SU-DHL-6 (cell line): ENCODE measurements at regions not wholly inside any gene's neighbourhood (a gene's known extent, or its start where the extent isn't known, plus 50 kb on each side); places are given as distances from the start of the nearest gene placed in this dataset.

ENCODE experiments used
- CTCF ChIP-seq: fragments of 200-600 bp; sonication (generic); IDR thresholded peaks from one replicate; pipeline ENCODE4 v1.5.1; 2017; ENCODE audit warnings: antibody characterized with exemption, mild to moderate bottlenecking, low read length, moderate library complexity; ENCODE audit not compliant: insufficient read depth, poor library complexity, severe bottlenecking
- EZH2phosphoT487 ChIP-seq: fragments of 200-600 bp; sonication (generic), shearing (Covaris generic); conservative IDR thresholded peaks from 2 replicates; pipeline ENCODE4 v1.6.1; 2018; ENCODE audit warnings: mild to moderate bottlenecking, antibody characterized with exemption, low read length, moderate library complexity, mixed read lengths

DNA sequence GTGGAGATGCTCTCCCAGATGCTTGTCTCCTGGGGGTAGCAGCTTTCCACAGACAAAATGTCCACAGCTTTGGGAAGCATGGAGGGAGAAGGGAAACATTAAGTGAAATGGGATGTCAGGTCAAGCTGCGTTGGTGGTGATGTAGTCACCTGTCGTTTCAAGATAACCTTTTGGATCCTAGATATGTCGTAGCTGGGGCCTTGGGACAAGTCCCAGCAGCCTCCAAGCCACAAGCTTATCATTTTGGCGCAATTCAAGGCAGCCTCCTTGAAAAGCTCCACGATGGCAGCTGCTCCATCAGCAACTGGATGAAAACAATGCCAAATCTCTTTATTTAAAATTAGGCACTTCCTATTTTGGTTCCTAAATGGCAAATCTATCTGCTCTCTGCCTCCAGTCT is 52.0 kb downstream of the RTL9 start:
- TF ChIP-seq CTCF (no peak), EZH2phosphoT487 (no peak)
